ENCODE measurements at regions not wholly inside any gene's neighbourhood (a gene's known extent, or its start where the extent isn't known, plus 50 kb on each side); places are given as distances from the start of the nearest gene placed in this dataset.
"Not testable (repeated sequence)": the region's sequence is repeated elsewhere in the genome, so short reads cannot be mapped to it uniquely, and the experiment has no call there.

- H3K27me3 ChIP-seq (ENCODE audit: control insufficient read depth in 1 of 2, insufficient read depth in 2 of 2, low read length in 1 of 2); H3K36me3 ChIP-seq (ENCODE audit: control insufficient read depth in 1 of 2, insufficient read depth in 2 of 2, low read length in 1 of 2); intact Hi-C loops (cut with DNase I); ATAC-seq (ENCODE audit: low FRiP score); H3K9me3 ChIP-seq (ENCODE audit: control insufficient read depth, low read length); H3K4me3 ChIP-seq (ENCODE audit: low read length in 2 of 2); DNase-seq; H3K4me1 ChIP-seq (ENCODE audit: control insufficient read depth in 1 of 2, insufficient read depth in 2 of 2, low read length in 2 of 2); H3K27ac ChIP-seq (ENCODE audit: low read depth in 1 of 2, low read length in 2 of 2): not testable (repeated sequence)
- WGBS, 2 donors, result 89 to 94% methylated on average over 6 of the region's 6 CpGs
Observed at GRCh38 chr13:50256536-50257321, 241.5 kb downstream of the KCNRG start.

- Histone ChIP-seq H3K4me3 (ENCODE audit: low read length in 2 of 2) (no peak overlapping the region), H3K4me1 (ENCODE audit: control insufficient read depth in 1 of 2, insufficient read depth in 2 of 2, low read length in 2 of 2) (no peaks in the 10 kb centered on the region), H3K27me3 (ENCODE audit: control insufficient read depth in 1 of 2, insufficient read depth in 2 of 2, low read length in 1 of 2) (no peaks in the 10 kb centered on the region), H3K27ac (ENCODE audit: low read depth in 1 of 2, low read length in 2 of 2) (no peak overlapping the region), H3K36me3 (ENCODE audit: control insufficient read depth in 1 of 2, insufficient read depth in 2 of 2, low read length in 1 of 2) (no peaks in the 10 kb centered on the region), H3K9me3 (ENCODE audit: control insufficient read depth, low read length) (no peaks in the 10 kb centered on the region)
- no peak for DNase-seq
- intact Hi-C loops (cut with DNase I), result no loop called here
- 81 to 89% methylated on average over 3 of the region's 3 CpGs for WGBS, 2 donors
- no peak for ATAC-seq (ENCODE audit: low FRiP score)
Observed at GRCh38 chr13:50257646-50258045, 242.4 kb downstream of the KCNRG start.

- Histone ChIP-seq H3K4me1 (ENCODE audit: control insufficient read depth in 1 of 2, insufficient read depth in 2 of 2, low read length in 2 of 2) (no peaks in the 10 kb centered on the region), H3K9me3 (ENCODE audit: control insufficient read depth, low read length) (no peaks in the 10 kb centered on the region), H3K36me3 (ENCODE audit: control insufficient read depth in 1 of 2, insufficient read depth in 2 of 2, low read length in 1 of 2) (no peaks in the 10 kb centered on the region), H3K27me3 (ENCODE audit: control insufficient read depth in 1 of 2, insufficient read depth in 2 of 2, low read length in 1 of 2) (no peaks in the 10 kb centered on the region), H3K4me3 (ENCODE audit: low read length in 2 of 2) (no peak overlapping the region), H3K27ac (ENCODE audit: low read depth in 1 of 2, low read length in 2 of 2) (no peak overlapping the region)
- intact Hi-C loops (cut with DNase I), result no loop called here
- ATAC-seq (ENCODE audit: low FRiP score), result no peak
- 67 to 79% methylated on average over 6 of the region's 6 CpGs for WGBS, 2 donors
- DNase-seq, result no peak
Observed at GRCh38 chr13:50261130-50261901, 246.1 kb downstream of the KCNRG start.

DNA sequence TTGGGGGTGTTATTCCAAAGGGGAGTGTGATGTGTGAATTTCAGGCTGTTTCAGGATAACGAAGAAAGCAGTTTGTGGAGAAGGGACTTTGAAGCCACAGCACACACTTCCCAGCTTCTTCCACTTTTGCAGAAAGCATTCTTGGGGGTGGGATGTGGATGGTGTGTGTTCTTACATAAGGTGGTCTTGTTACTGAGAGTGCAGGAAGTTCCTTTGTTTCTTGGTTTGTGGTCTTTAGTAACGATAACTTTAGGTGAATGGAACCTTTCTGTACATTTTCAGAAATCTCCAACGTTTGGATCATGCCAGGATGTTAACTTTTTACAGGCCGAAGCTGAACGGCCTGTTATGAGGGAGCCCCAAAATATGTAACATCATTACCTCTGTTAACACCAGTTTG, 251.8 kb downstream of the KCNRG start:
- no peak for DNase-seq
- 72 to 91% methylated on average over 5 of the region's 5 CpGs for WGBS, 2 donors

GRCh38 chr13:50267917-50268316, 252.7 kb downstream of the KCNRG start:
- intact Hi-C loops (cut with DNase I), result no loop called here
- no peak overlapping the region for H3K4me3 ChIP-seq (ENCODE audit: low read length in 2 of 2)
- no peak overlapping the region for H3K27ac ChIP-seq (ENCODE audit: low read depth in 1 of 2, low read length in 2 of 2)
- H3K36me3 ChIP-seq (ENCODE audit: control insufficient read depth in 1 of 2, insufficient read depth in 2 of 2, low read length in 1 of 2), result no peaks in the 10 kb centered on the region
- ATAC-seq (ENCODE audit: low FRiP score) (no peak), DNase-seq (no peak)
- H3K9me3 ChIP-seq (ENCODE audit: control insufficient read depth, low read length), result no peaks in the 10 kb centered on the region
- H3K4me1 ChIP-seq (ENCODE audit: control insufficient read depth in 1 of 2, insufficient read depth in 2 of 2, low read length in 2 of 2), result no peaks in the 10 kb centered on the region
- WGBS, 2 donors, result 15 to 23% methylated on average over 1 of the region's 1 CpG
- peaks cover 0 to 1% of the 10 kb centered on the region in 2 donors for H3K27me3 ChIP-seq (ENCODE audit: control insufficient read depth in 1 of 2, insufficient read depth in 2 of 2, low read length in 1 of 2)

More for the DNA sequence above, 251.8 kb downstream of the KCNRG start:
- H3K4me1 ChIP-seq (ENCODE audit: control insufficient read depth in 1 of 2, insufficient read depth in 2 of 2, low read length in 2 of 2), result no peaks in the 10 kb centered on the region
- H3K27ac ChIP-seq (ENCODE audit: low read depth in 1 of 2, low read length in 2 of 2), result no peak overlapping the region
- intact Hi-C loops (cut with DNase I), result no loop called here
- peaks cover 0 to 1% of the 10 kb centered on the region in 2 donors for H3K27me3 ChIP-seq (ENCODE audit: control insufficient read depth in 1 of 2, insufficient read depth in 2 of 2, low read length in 1 of 2)
- no peaks in the 10 kb centered on the region for H3K9me3 ChIP-seq (ENCODE audit: control insufficient read depth, low read length)
- H3K4me3 ChIP-seq (ENCODE audit: low read length in 2 of 2), result no peak overlapping the region
- H3K36me3 ChIP-seq (ENCODE audit: control insufficient read depth in 1 of 2, insufficient read depth in 2 of 2, low read length in 1 of 2), result no peaks in the 10 kb centered on the region
- no peak for ATAC-seq (ENCODE audit: low FRiP score)

DNA sequence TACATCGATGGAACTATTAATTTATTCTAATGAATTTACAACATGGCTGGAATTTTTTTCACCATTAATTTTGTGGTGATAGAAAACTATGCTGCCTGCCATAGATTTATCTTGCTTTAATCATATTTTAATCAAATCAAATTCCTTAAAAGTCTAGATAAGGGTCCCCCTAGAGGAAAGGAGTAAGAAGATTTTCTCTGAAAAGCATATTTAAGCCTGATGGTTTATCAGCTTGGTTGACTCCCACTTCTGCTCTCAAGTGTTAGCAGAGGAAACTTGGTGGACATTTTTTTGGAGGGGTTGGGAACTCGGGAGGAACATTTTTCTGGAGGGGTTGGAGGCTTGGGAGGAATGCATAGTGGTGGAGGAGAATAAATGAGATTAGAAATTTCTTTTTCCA, 253.3 kb downstream of the KCNRG start:
- no peak overlapping the region for H3K27ac ChIP-seq (ENCODE audit: low read depth in 1 of 2, low read length in 2 of 2)
- no peaks in the 10 kb centered on the region for H3K36me3 ChIP-seq (ENCODE audit: control insufficient read depth in 1 of 2, insufficient read depth in 2 of 2, low read length in 1 of 2)
- intact Hi-C loops (cut with DNase I), result no loop called here
- DNase-seq (no peak), ATAC-seq (ENCODE audit: low FRiP score) (no peak)
- no peaks in the 10 kb centered on the region for H3K4me1 ChIP-seq (ENCODE audit: control insufficient read depth in 1 of 2, insufficient read depth in 2 of 2, low read length in 2 of 2)
- H3K9me3 ChIP-seq (ENCODE audit: control insufficient read depth, low read length), result no peaks in the 10 kb centered on the region
- WGBS, 2 donors, result 38 to 41% methylated on average over 2 of the region's 2 CpGs
- no peak overlapping the region for H3K4me3 ChIP-seq (ENCODE audit: low read length in 2 of 2)
- H3K27me3 ChIP-seq (ENCODE audit: control insufficient read depth in 1 of 2, insufficient read depth in 2 of 2, low read length in 1 of 2), result peaks cover 0 to 1% of the 10 kb centered on the region in 2 donors

DNA sequence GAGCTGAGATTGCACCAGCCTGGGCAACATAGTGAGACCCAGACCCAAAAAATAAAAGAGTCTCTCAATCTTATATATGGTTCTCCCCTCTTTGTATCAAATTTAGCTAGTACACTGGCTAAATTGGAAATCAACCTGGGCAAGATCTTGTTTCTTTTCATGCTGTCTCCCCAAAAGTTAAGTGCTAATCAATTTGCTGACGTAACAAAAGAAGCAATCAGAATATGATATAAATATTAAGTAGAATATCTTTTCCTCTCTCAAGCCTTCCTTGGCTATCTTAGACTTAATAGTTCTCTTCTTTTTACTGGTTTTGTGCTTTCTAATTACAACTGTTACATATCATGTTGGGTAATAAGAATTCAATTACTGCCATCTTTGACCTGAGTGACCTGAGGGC, 258.9 kb downstream of the KCNRG start:
- DNase-seq, result no peak
- H3K4me1 ChIP-seq (ENCODE audit: control insufficient read depth in 1 of 2, insufficient read depth in 2 of 2, low read length in 2 of 2), result no peaks in the 10 kb centered on the region
- peaks cover 0 to 1% of the 10 kb centered on the region in 2 donors for H3K27me3 ChIP-seq (ENCODE audit: control insufficient read depth in 1 of 2, insufficient read depth in 2 of 2, low read length in 1 of 2)
- no peak overlapping the region for H3K4me3 ChIP-seq (ENCODE audit: low read length in 2 of 2)
- WGBS, 2 donors, result 97% methylated on average over 1 of the region's 1 CpG
- H3K9me3 ChIP-seq (ENCODE audit: control insufficient read depth, low read length), result no peaks in the 10 kb centered on the region
- no peak overlapping the region for H3K27ac ChIP-seq (ENCODE audit: low read depth in 1 of 2, low read length in 2 of 2)
- intact Hi-C loops (cut with DNase I), result no loop called here
- H3K36me3 ChIP-seq (ENCODE audit: control insufficient read depth in 1 of 2, insufficient read depth in 2 of 2, low read length in 1 of 2), result no peaks in the 10 kb centered on the region
- no peak for ATAC-seq (ENCODE audit: low FRiP score)

- intact Hi-C loops (cut with DNase I), result no loop called here
- ATAC-seq (ENCODE audit: low FRiP score) (no peak), DNase-seq (no peak)
- no peaks in the 10 kb centered on the region for H3K9me3 ChIP-seq (ENCODE audit: control insufficient read depth, low read length)
- H3K27ac ChIP-seq (ENCODE audit: low read depth in 1 of 2, low read length in 2 of 2), result no peak overlapping the region
- no peaks in the 10 kb centered on the region for H3K36me3 ChIP-seq (ENCODE audit: control insufficient read depth in 1 of 2, insufficient read depth in 2 of 2, low read length in 1 of 2)
- H3K4me3 ChIP-seq (ENCODE audit: low read length in 2 of 2), result no peak overlapping the region
- H3K27me3 ChIP-seq (ENCODE audit: control insufficient read depth in 1 of 2, insufficient read depth in 2 of 2, low read length in 1 of 2), result peaks cover 0 to under 1% of the 10 kb centered on the region in 2 donors
- no peaks in the 10 kb centered on the region for H3K4me1 ChIP-seq (ENCODE audit: control insufficient read depth in 1 of 2, insufficient read depth in 2 of 2, low read length in 2 of 2)
- WGBS, 2 donors, result 87 to 88% methylated on average over 1 of the region's 1 CpG
Observed at GRCh38 chr13:50275392-50276063, 260.3 kb downstream of the KCNRG start.
